ENCODE measurements at regions not wholly inside any gene's neighbourhood (a gene's known extent, or its start where the extent isn't known, plus 50 kb on each side); places are given as distances from the start of the nearest gene placed in this dataset.

DNA sequence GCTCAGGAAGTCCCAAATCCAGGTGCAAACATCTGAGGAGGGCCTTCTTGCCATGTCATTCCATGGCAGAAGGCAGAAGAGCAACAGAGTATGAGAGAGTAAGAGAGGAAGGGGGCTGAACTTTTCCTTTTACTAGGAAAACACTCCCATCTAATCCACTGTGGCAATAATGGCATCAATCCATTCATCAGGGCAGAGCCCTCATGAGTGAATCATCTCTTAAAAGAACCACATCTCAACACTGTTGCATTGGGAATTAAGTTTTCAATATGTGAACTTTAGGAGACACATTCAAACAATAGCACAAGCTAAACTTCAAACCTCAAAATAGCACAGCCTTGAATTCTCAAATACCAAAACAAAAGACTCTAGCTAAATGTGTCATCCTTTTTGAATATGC is 264.5 kb downstream of the KCTD12 start:
- Histone ChIP-seq H3K27ac (replicated peaks in 1 of 4) (peak overlapping the region in 2 of 4 donors; percentile 32 to 48), H3K9me3 (no peaks in the 10 kb centered on the region), H3K36me3 (no peaks in the 10 kb centered on the region), H3K4me3 (no peak overlapping the region), H3K27me3 (no peaks in the 10 kb centered on the region), H3K4me1 (peaks cover 6 to 33% (median 31%) of the 10 kb centered on the region in 4 donors)
- no peak for TF ChIP-seq POLR2A (IDR thresholded peaks at IDR 0.05; ENCODE audit: low read depth)
- no peak for TF ChIP-seq POLR2AphosphoS5 (IDR thresholded peaks at IDR 0.05)
- TF ChIP-seq EP300 (IDR thresholded peaks at IDR 0.05), result no peak
- TF ChIP-seq, protein P1, sequence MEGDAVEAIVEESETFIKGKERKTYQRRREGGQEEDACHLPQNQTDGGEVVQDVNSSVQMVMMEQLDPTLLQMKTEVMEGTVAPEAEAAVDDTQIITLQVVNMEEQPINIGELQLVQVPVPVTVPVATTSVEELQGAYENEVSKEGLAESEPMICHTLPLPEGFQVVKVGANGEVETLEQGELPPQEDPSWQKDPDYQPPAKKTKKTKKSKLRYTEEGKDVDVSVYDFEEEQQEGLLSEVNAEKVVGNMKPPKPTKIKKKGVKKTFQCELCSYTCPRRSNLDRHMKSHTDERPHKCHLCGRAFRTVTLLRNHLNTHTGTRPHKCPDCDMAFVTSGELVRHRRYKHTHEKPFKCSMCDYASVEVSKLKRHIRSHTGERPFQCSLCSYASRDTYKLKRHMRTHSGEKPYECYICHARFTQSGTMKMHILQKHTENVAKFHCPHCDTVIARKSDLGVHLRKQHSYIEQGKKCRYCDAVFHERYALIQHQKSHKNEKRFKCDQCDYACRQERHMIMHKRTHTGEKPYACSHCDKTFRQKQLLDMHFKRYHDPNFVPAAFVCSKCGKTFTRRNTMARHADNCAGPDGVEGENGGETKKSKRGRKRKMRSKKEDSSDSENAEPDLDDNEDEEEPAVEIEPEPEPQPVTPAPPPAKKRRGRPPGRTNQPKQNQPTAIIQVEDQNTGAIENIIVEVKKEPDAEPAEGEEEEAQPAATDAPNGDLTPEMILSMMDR (IDR thresholded peaks at IDR 0.05), result no peak
- no peak for DNase-seq (ENCODE audit: extremely low spot score)
- intact Hi-C loops (cut with DNase I), result no loop called here

DNA sequence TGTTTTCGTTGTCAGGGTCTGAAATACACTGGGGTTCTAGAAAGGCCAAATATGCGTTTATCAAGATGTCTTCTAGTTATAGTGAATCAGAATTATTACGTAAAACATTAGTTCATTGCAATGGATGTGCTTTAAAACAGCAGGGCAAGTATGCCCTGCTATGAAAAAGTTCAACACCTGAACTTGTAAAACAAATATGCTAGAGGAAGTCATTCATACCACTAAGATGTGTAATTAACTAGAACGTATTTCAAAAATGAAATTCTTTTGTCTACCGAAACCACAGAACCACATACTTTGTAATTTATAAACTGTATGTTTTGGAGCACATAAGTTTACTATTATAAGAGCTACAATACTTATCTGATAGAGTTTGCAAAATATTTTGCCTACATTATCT is 266.2 kb downstream of the KCTD12 start:
- no peak overlapping the region for H3K27ac ChIP-seq (replicated peaks in 1 of 4)
- TF ChIP-seq POLR2AphosphoS5 (IDR thresholded peaks at IDR 0.05), result no peak
- no peak for TF ChIP-seq EP300 (IDR thresholded peaks at IDR 0.05)
- TF ChIP-seq, protein P1 (IDR thresholded peaks at IDR 0.05), result no peak
- TF ChIP-seq POLR2A (IDR thresholded peaks at IDR 0.05; ENCODE audit: low read depth), result no peak
- no peak overlapping the region for H3K4me3 ChIP-seq
- H3K36me3 ChIP-seq, result no peaks in the 10 kb centered on the region
- H3K4me1 ChIP-seq, result peaks cover 6 to 33% (median 31%) of the 10 kb centered on the region in 4 donors
- H3K9me3 ChIP-seq, result no peaks in the 10 kb centered on the region
- WGBS, result 93% methylated on average over 5 of the region's 5 CpGs
- H3K27me3 ChIP-seq, result no peaks in the 10 kb centered on the region
- intact Hi-C loops (cut with DNase I), result no loop called here
- DNase-seq (ENCODE audit: extremely low spot score), result no peak

DNA sequence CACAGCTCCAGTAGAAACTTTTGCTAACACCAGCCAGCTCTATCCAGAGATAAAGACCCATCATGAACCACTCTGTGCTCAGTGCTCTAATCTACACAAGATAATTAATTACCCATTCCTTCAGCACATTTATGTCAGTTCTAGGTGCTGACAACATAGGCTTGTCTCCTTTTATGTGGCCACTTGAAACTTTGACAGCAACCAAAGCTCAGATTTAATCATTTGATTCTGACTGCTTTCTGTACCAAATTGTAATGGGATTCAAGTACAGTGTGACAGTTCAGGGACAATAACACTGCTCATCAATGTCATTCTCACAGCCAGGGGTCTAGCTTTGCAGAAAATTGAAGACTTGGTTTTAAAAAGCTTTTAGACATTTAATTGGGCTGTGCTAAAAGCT is 266.6 kb downstream of the KCTD12 start:
- H3K4me1 ChIP-seq, result peaks cover 6 to 33% (median 31%) of the 10 kb centered on the region in 4 donors
- TF ChIP-seq, protein P1 (IDR thresholded peaks at IDR 0.05), result no peak
- TF ChIP-seq EP300 (IDR thresholded peaks at IDR 0.05) (no peak), POLR2A (IDR thresholded peaks at IDR 0.05; ENCODE audit: low read depth) (no peak), POLR2AphosphoS5 (IDR thresholded peaks at IDR 0.05) (no peak)

DNA sequence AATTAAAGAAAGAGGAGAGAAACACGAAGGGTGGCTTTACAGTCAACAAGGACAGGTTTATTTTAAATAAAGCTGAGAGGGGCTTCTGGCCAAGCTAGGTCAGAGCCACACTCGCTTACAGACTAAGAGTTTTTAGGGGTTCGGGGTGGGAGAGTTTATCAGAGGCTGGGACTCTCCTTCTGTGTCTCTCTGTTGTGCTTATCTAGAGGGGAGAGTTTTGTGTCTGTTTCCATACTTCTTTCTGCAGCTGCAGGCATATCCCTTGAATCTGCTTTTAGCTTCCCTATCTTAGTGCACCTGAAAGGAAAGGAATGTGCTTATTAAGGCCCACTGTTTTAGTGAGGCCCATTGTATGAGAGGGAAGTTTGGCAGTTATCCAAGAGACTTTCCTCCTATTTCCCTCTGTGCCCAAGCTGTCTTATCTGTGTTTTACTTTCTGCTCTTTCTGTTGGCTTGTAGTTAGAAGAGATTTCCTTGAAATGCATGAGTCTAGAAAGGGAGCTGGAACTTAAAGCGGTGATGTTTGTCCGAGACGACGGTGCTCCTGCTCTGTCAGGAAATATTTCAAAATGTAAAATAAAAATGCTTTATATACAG is 275.3 kb downstream of the KCTD12 start:
- Histone ChIP-seq H3K4me3 (no peak overlapping the region), H3K27me3 (no peaks in the 10 kb centered on the region), H3K4me1 (peaks cover 0 to 10% (median 3%) of the 10 kb centered on the region in 4 donors), H3K9me3 (no peaks in the 10 kb centered on the region), H3K27ac (replicated peaks in 1 of 4) (no peak overlapping the region), H3K36me3 (no peaks in the 10 kb centered on the region)
- 83% methylated on average over 7 of the region's 7 CpGs for WGBS
- no peak for DNase-seq (ENCODE audit: extremely low spot score)
- intact Hi-C loops (cut with DNase I), result no loop called here
- TF ChIP-seq POLR2A (IDR thresholded peaks at IDR 0.05; ENCODE audit: low read depth) (no peak), POLR2AphosphoS5 (IDR thresholded peaks at IDR 0.05) (no peak), EP300 (IDR thresholded peaks at IDR 0.05) (no peak)
- TF ChIP-seq, protein P1 (IDR thresholded peaks at IDR 0.05), result no peak

More for the DNA sequence above, 266.6 kb downstream of the KCTD12 start:
- Histone ChIP-seq H3K9me3 (no peaks in the 10 kb centered on the region), H3K27me3 (no peaks in the 10 kb centered on the region), H3K4me3 (no peak overlapping the region), H3K27ac (replicated peaks in 1 of 4) (no peak overlapping the region), H3K36me3 (no peaks in the 10 kb centered on the region)
- intact Hi-C loops (cut with DNase I), result no loop called here
- no peak for DNase-seq (ENCODE audit: extremely low spot score)

DNA sequence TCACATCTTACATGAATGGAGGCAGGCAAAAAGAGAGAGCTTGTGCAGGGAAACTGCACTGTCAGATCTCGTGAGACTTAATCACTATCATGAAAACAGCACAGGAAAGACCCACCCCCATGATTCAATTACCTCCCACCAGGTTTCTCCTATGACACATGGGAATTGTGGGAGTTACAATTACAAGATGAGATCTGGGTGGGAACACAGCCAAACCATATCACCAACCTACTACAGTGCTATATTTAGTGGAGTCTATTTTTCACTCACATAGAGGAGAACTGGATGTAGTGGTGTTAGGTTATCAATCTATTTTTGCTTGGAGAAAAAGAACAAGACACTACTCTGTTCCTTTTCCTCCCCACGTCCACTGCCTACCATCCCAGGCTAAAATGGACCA is 276.6 kb downstream of the KCTD12 start:
- no peaks in the 10 kb centered on the region for H3K9me3 ChIP-seq
- no peaks in the 10 kb centered on the region for H3K36me3 ChIP-seq
- intact Hi-C loops (cut with DNase I), result no loop called here
- H3K4me3 ChIP-seq, result no peak overlapping the region
- no peak overlapping the region for H3K27ac ChIP-seq (replicated peaks in 1 of 4)
- WGBS, result 92% methylated on average over 2 of the region's 2 CpGs
- no peak for DNase-seq (ENCODE audit: extremely low spot score)
- TF ChIP-seq POLR2A (IDR thresholded peaks at IDR 0.05; ENCODE audit: low read depth) (no peak), EP300 (IDR thresholded peaks at IDR 0.05) (no peak), POLR2AphosphoS5 (IDR thresholded peaks at IDR 0.05) (no peak)
- TF ChIP-seq, protein P1 (IDR thresholded peaks at IDR 0.05), result no peak
- H3K27me3 ChIP-seq, result no peaks in the 10 kb centered on the region
- H3K4me1 ChIP-seq, result peaks cover 0 to 10% (median 3%) of the 10 kb centered on the region in 4 donors
